ENCODE measurements at regions not wholly inside any gene's neighbourhood (a gene's known extent, or its start where the extent isn't known, plus 50 kb on each side); places are given as distances from the start of the nearest gene placed in this dataset.

DNA sequence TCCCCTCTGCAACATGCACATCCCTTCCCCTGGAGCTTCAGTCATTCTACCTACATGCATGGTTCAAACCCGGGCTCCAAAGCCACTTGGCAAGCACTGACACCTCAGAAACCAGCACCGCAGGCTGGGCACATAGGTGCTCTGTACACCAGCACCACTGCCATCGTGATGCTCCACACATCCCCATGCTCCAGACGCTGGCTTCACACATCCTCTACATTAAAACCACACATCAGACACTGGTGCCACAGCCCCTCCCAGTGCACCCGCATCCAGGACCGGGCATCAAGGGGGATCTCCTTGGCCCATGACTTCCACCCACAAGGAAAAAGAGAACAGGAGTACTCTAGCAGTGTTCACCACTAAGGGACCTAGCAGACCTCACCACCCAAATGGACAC, 787.7 kb downstream of the CDH18 start:
- TF ChIP-seq, protein P1, sequence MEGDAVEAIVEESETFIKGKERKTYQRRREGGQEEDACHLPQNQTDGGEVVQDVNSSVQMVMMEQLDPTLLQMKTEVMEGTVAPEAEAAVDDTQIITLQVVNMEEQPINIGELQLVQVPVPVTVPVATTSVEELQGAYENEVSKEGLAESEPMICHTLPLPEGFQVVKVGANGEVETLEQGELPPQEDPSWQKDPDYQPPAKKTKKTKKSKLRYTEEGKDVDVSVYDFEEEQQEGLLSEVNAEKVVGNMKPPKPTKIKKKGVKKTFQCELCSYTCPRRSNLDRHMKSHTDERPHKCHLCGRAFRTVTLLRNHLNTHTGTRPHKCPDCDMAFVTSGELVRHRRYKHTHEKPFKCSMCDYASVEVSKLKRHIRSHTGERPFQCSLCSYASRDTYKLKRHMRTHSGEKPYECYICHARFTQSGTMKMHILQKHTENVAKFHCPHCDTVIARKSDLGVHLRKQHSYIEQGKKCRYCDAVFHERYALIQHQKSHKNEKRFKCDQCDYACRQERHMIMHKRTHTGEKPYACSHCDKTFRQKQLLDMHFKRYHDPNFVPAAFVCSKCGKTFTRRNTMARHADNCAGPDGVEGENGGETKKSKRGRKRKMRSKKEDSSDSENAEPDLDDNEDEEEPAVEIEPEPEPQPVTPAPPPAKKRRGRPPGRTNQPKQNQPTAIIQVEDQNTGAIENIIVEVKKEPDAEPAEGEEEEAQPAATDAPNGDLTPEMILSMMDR (IDR thresholded peaks at IDR 0.05): no peak
- TF ChIP-seq POLR2A (IDR thresholded peaks at IDR 0.05): no peak

Data from body of pancreas (tissue), 4 donors.